Hematopoietic multipotent progenitor cell treated with erythropoietin and hydrocortisone succinate and interleukin-3 and kit ligand, for 17 days (in vitro differentiated cells): ENCODE measurements at regions not wholly inside any gene's neighbourhood (a gene's known extent, or its start where the extent isn't known, plus 50 kb on each side); places are given as distances from the start of the nearest gene placed in this dataset.

Experiments
- DNase-seq: peaks from one replicate; pipeline ENCODE4 v3.0.0-alpha.2; 2015; ENCODE audit warnings: low spot score

GRCh38 chr4:180512801-180513475, 1730.3 kb upstream of the TENM3 start:
- no peak for DNase-seq

DNA sequence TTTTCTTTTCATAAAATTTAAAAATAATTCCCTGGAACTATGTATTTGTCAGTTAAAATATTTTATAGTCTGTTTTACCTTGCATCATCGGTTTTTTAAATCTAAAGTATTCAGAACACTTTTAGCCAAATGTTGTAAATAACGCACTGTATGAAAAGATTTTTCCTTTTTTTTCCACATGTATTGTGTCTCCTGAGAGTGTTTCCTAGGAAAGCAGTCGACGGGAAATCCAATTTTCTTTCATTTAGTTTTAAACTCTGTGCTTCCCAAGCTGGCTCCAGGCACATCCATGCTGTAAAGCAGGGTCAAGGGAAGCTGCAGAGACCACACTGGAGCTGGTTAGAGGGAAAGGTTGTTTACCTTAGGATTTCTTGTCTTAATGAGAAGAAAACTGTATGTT, 1724.3 kb upstream of the TENM3 start:
- no peak for DNase-seq

- no peak for DNase-seq
Observed at GRCh38 chr4:180521181-180521580, 1722.0 kb upstream of the TENM3 start.

- no peak for DNase-seq
Observed at GRCh38 chr4:180525523-180526077, 1717.6 kb upstream of the TENM3 start.

- DNase-seq: no peak
Observed at GRCh38 chr4:180528003-180528402, 1715.2 kb upstream of the TENM3 start.

DNA sequence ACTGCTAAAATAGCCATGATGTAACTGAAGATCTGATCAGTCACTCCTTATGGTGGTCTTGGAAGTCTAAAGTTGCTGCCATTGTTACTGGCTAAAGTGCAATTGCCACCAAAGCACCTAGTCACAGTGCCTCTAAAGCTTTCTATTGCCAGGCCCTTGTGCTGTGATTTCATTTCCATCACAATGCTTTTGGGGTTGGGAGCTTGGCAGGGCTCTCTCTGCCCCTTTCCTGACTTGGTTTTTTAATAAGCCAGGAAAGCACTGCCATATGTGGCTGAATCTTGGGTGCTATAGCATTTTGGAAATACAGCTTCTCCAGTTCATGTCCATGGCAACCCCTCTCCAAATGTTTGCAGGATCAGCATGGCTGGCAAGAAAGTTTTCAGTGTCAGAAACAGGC, 1712.4 kb upstream of the TENM3 start:
- DNase-seq: no peak

DNA sequence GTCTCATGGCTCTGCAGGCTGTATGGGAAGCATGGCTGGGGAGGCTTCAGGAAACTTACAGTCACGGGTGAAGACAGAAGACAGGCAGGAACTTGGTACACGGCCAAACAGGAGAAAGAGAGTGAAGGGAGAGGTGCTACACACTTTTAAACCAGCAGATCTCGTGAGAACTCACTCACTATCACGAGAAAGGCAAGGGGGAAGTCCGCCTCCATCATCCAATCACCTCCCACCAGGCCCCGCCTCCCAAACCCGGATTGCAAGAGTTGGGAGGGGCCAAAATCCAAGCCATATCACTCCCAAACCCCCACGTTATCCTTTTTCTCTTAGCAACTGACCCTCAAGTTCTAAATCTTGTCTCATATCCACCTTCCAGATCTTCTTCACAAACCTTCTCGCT, 1710.5 kb upstream of the TENM3 start:
- DNase-seq: no peak

DNA sequence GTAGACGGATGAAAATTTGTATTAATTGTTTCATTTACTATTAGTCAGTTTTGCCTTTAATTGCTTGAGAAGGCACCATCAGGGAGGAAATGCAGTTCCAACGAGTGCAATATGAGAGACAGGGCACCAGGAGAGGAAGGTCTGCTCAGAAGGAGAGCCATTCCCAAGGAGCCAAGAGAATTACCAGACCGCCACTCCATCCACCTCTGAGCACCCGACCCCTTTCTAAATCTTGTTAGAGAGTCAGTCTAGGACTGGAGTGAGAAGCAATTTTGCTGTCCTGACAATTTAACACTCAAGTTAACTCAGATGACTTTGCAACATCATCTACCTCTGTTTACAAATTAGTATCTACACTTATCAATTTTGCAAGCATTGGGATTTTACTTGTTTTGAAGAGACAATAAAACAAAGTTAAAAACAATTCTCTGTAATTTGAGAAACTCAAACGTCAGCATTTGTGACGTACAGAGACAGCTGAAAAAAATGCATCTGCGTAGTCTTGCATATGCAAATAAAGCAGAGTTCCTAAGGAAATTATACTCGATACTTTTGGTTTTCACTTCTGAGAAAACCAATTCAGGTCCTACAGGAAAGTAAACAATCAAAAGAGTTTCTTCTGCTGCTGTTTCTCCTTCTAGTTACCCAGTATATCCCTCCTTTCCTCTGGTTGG, 1704.7 kb upstream of the TENM3 start:
- no peak for DNase-seq

GRCh38 chr4:180539284-180539683, 1703.9 kb upstream of the TENM3 start:
- DNase-seq: no peak

- DNase-seq: no peak
Observed at GRCh38 chr4:180541678-180542077, 1701.5 kb upstream of the TENM3 start.

DNA sequence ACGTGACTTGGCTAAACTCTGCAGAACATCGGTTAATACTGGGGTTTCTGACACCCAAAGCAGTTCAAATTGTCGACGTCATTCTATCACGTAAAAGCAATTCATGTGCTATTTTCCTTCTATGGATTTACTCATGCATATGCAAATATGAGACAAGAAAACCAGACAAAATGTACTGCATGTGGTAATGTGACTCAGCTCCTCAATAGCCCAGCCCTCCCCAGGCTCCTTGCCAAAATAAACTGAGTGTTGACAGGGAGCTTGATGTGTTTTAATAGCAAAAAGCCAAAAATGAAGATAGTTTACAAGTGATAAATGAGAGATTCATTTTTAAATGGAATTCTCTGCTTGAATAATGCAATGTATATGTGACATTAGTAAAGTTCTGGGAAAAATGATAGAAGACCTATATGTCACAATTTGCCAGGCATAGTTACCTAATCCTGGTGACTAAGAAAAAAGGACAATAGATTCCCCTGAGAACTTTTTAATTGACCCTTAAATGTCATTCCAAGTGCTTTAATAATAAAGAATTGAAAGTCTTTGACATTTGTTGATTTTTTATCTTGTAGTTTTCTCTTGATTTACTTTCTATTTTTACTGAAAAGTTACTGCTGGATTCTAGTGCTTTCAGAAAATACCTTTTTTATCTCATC, 1700.6 kb upstream of the TENM3 start:
- DNase-seq: no peak

- DNase-seq: no peak
Observed at GRCh38 chr4:180550106-180550505, 1693.1 kb upstream of the TENM3 start.

- DNase-seq: no peak
Observed at GRCh38 chr4:180557348-180557747, 1685.9 kb upstream of the TENM3 start.

DNA sequence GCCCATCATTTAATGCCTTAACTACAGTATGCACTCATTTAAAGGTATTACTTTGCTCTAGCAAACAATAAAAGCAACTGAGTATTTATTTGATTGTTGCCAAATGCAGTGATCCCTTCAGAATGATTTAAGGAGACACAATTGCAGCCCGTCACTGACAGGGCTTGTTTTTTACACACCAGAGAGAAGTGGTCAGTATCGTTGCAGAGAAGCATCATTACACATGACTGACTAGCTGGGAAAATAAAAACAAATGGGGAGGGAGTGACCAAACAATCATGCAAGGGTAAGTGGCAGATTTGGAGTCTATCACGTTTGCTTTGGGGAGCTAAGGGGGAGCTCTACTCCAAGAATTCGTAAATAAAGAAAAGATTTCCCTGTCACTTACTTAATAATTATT, 1685.3 kb upstream of the TENM3 start:
- DNase-seq: no peak

DNA sequence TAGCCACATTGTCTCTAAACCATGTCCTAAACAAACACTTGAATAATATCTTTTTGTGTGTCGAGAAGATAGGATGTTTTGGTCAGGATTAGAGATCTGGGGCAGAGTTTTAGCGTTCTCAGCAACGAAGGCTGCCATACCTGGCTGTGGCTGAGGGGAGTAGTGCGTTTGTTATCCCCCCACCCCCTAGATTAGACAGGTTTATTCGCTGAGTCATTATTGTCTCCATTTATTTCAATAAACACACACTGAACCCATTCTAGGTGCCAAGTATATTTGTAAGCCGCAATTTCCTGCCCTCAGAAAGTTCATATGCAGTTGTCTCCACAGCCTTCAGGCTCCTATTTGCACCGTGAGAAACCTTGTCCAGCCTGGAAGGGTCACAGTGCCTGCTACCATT, 1684.8 kb upstream of the TENM3 start:
- DNase-seq: no peak

GRCh38 chr4:180560896-180561295, 1682.3 kb upstream of the TENM3 start:
- DNase-seq: no peak

DNA sequence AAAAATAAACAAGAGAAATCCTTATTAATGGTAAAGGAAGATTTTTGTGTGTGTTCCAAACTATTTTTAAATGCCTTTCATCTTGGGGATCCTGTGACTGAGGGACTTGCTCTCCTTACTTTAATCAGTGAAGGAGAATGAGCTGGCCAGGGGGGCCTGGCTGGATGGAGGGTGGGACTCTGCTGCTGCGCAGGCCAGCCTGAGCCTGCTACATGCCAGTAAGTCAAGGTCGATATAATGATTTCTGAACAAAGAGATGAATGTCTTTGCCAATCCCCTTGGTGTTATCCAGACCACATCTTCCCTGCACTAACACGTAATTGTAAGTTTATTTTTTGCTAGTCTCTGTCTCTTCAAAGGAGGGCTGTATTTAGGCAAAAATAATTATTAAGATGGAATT, 1679.2 kb upstream of the TENM3 start:
- no peak for DNase-seq

- no peak for DNase-seq
Observed at GRCh38 chr4:180564448-180564847, 1678.8 kb upstream of the TENM3 start.

DNA sequence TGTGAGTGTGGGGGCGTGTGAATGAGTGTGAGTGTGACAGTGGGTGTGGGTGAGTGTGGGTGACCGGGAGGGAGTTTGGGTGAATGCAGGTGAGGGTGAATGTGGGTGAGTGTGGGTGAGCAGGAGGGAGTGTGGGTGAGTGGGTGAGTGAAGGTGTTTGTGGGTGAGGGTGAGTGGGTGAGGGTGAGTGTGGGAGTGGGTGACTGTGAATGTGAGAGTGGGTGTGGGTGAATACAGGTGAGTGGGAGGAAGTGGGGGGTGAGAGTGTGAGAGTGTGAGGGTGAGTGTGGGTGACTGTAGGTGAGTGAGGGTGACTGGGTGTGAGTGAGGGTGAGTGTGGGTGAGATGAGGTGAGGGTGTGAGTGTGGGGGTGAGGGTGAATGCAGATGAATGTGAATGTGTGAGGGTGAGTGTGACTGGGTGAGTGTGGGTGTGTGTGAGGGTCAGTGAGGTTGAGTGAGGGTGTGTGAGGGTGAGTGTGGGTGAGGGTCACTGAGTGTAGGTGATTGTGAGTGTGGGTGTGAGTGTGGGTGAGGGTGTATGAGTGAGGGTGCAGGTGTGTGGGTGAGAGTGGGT, 1677.3 kb upstream of the TENM3 start:
- DNase-seq: no peak

DNA sequence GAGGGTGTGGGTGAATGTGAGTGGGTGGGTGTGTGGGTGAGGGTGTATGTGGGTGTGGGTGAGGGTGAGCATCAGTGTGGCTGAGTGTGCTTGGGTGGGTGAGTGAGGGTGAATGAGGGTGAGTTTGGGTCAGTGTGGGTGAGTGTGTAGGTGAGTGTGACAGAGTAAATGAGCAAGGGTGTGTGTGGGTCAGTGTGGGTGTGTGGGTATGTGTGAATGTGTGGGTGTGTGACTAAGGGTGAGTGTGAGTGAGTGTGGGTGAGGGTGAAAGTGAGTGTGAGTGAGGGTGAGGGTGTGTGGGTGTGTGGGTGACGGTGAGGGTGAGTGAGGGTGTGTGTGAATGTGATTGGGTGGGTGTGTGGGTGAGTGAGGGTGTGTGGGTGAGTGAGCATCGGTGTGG, 1676.7 kb upstream of the TENM3 start:
- no peak for DNase-seq

GRCh38 chr4:180567080-180567479, 1676.1 kb upstream of the TENM3 start:
- no peak for DNase-seq

DNA sequence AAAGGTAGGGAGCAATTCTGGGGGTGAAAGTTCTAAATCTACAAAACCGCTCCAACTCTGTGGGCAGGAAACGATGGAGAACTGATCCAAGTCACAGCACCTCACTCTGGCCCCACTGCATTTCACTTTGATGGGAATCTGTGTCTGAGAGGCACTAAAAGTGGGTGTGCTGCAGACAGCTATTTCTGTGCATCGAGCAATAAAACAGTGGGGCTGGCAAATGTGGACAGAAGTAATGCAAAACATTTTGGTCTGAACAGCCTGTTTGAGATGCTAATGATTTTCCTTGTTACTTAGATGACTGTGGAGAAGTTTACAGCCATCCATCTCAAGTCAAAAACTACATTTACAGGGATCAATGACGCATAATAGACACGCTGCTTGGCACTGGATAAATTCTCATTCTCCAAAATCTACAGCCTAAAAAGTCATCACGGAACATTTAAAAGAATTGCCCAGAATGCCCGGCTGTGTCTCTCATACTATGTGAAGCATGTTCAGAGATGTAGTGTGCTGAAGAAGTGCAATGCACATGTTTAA, 1671.6 kb upstream of the TENM3 start:
- no peak for DNase-seq

- DNase-seq: no peak
Observed at GRCh38 chr4:180578175-180578574, 1665.0 kb upstream of the TENM3 start.
